Activated gamma-delta T cell treated with anti-CD3 and anti-CD28 coated beads, Interleukin-2, amount 50 U/mL, for 16 hours (primary cell): ENCODE measurements at regions not wholly inside any gene's neighbourhood (a gene's known extent, or its start where the extent isn't known, plus 50 kb on each side); places are given as distances from the start of the nearest gene placed in this dataset.

Experiments
- DNase-seq: peaks from one replicate; pipeline ENCODE4 v3.0.0-alpha.2; 2020; ENCODE audit warnings: low read depth

DNA sequence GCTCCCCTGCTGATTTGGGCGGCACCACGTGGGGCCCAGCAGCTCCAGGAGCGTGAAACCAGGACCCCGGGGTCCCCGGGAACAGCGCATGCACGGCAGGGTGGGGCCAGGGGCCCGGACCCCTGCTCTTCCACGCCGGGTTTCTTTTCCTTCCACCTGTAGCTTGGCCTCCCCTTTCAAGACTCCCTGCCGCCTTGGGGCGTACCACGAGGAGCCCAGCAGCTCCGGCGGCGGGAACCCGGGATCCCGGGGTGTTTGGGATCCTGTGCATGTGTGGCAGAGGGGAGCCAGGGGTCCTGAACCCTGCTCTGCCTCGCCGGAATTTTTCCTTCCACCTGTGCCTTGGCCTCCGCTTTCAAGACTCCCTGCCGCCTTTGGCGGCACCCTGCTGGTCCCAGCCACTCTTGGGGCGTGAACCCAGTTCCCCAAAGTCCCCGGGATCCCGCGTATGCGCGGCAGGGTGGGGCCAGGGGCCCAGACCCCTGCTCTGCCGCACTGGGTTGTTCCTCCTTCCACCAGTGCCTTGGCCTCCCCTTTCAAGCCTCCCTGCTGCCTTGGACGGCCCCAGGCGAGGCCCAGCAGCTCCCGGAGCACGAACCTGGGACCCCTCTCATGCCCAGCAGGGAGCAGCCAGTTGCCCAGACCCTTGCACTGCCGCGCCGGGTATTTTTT is 322.7 kb downstream of the ALG10 start:
- DNase-seq, result no peak

DNA sequence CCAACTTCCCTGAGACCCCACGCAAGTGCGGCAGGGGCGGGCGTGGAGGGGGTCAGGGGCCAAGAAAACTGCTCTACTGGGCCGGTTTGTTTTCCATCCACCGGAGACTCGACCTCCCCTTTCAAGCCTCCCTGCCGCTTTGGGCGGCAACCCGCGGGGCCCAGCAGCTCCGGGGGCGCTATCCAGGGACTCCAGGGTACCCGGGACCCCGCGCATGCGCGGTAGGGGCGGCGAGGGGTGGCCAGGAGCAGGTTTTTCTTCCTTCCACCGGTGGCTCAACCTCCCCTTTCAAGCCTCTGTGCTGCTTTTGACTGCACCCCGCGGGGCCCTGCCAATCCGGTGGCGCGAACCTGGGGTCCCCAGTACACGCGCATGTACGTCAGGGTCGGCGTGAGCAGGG is 323.5 kb downstream of the ALG10 start:
- no peak for DNase-seq

DNA sequence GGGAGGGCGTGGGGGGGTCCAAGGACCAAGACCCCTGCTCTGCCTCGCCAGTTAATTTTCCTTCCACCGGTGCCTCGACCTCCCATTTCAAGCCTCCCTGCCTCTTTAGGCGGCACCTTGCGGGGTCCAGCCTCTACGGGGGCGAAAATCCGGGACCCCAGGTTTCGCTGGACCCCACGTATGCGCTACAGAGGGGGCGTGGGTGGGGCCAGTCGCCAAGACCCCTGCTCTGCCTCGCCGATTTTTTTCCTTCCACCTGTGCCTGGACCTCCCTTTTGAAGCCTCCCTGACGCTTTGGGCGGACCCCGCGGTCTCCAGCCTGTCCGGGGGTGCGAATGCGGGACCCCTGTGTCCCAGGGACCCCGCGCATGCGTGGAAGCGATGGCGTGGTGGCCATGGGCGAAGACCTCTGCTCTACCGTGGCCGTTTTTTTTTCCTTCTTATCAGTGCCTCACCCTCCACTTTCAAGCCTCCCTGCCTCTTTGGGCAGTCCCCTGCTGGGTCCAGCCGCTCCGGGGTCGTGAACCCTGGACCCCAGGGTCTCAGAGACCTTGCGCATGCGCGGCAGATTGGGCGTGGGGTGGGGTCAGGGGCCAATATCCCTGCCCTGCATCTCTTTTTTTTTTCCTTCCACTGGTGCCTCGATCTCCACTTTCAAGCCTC is 324.2 kb downstream of the ALG10 start:
- DNase-seq, result no peak

DNA sequence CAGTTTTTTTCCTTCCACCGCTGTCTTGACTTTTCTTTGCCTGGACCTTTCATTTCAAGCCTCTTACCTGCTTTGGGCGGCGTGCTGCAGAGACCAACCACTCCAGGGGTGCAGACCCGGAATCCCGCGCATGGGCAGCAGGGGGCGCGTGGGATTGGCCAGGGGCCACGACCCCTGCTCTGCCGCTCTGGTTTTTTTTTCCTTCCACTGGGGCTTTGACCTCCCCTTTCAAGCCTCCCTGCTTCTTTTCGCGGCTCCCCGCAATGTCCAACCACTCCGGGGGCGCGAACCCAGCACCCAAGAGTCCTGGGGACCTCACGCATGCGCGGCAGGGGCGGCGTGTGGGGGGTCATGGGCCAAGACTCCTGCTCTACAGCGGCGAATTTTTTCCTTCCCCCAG is 325.1 kb downstream of the ALG10 start:
- DNase-seq, result no peak

DNA sequence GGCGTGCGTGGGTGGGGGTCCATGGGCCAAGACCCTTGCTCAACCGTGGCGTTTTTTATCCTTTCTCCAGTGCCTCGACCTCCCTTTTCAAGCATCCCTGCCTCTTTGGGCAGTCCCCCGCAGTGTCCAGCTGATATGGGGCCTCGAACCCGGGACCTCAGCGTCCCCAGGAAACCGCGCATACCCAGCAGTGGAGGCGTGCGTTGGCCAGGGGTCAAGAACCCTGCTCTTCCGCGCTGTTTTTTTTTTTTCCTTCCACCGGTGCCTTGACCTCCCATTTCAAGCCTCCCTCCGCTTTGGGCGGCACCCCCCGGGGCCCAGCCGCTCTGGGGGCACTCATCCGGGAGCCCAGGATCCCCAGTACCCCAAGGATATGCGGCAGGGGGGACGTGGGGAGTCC is 325.8 kb downstream of the ALG10 start:
- no peak for DNase-seq

DNA sequence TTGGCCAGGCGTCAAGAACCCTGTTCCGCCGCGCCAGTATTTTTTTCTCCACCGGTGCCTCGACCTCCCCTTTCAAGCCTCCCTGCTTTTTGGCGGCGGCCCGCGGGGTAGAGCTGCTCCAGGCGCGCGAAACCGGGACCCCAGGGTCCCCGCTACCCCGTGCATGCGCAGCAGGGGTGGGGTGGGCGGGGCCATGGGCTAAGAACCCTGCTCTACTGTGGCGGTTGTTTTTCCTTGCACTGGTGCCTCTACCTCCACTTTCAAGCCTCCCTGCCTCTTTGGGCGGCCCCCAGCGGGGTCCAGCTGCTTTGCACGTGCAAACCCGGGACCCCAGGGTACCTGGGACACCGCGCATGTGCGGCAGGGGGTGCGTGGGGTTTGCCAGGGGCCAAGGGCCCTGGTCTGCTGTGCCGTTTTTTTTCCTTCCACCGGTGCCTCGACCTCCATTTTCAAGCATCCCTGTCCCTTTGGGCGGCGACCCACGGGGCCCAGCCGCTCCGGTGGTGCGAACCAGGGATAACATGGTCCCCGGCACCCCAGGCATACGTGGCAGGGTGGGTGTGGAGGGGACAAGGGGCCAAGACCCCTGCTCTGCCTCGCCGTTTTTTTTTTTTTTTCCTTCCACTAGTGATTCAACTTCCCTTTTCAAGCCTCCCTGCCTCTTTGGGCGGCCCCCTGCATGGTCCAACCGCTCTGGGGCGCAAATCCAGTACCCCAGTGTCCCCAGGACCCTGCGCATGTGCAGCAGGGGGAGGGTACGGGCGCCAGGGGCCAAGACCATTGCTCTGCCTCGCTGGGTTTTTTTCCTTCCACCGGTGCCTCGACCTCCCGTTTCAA is 326.8 kb downstream of the ALG10 start:
- no peak for DNase-seq

DNA sequence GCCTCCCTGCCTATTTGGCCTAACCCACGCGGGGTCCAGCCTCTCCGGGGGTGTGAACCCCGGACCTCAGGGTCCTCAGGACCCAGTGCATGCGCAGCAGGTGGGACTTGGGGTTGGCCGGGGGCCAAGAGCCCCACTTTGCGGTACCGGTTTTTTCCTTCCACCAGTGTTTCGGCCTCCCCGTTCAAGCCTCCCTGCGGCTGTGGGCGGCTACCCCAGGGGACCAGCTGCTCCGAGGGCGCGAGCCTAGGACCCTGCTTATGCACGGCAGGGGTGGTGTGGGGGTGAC is 327.3 kb downstream of the ALG10 start:
- DNase-seq, result no peak

DNA sequence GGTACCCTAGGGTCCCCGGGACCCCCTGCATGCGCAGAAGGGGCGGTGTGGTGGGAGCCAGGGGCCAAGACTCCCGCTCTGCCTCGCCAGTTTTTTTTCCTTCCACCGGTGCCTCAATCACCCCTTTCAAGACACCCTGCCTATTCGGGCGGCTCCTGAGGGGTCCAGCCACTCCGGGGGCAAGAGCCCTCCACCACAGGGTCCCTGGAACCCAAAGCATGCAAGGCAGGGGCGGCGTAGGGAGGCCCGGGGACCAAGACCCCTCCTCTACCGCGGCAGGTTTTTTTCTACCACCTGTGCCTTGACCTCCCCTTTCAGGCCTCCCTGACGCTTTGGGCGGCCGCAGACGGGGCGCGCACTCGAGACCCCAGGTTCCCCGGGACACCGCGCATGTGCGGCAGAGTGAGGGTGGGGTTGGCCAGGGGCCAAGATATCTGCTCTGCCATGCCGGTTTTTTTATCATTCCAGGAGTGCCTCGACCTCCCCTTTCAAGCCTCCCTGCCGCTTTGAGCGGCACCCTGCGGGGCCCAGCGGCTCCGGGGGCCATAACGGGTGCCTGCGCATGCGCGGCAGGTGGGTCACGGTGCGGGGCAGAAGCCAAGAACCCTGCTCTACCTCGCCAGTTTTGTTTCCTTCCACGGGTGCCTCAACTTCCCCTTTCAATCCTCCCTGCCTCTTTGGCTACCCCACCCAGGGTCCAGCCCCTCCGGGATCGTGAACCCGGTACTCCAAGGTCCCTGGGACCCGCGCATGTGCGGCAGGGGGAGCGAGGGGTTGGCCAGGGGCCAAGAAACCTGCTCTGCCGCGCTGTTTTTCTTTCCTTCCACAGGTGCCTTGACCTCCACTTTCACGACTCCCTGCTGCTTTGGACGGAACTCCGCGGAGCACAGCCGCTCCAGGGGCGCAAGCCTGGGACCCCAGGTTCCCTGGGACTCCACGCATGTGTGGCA is 328.1 kb downstream of the ALG10 start:
- no peak for DNase-seq

DNA sequence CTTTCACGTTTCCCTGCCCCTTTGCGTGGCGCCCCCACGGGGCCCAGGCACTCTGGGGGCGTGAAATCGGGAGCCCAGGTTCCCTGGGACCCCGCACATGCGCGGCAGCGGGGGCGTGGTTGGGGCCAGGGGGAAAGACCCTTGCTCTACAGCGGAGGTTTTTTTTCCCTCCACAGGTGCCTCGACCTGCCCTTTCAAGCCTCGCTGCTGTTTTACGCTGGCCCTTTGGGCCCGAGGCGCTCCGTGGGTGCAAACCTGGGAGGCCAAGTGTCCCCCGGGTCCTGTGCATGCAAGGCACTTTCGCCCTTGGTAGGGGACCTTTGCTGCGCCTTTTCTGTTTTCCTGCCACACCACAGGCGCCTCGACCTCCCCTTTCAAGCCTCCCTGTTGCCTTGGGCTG is 329.8 kb downstream of the ALG10 start:
- no peak for DNase-seq

DNA sequence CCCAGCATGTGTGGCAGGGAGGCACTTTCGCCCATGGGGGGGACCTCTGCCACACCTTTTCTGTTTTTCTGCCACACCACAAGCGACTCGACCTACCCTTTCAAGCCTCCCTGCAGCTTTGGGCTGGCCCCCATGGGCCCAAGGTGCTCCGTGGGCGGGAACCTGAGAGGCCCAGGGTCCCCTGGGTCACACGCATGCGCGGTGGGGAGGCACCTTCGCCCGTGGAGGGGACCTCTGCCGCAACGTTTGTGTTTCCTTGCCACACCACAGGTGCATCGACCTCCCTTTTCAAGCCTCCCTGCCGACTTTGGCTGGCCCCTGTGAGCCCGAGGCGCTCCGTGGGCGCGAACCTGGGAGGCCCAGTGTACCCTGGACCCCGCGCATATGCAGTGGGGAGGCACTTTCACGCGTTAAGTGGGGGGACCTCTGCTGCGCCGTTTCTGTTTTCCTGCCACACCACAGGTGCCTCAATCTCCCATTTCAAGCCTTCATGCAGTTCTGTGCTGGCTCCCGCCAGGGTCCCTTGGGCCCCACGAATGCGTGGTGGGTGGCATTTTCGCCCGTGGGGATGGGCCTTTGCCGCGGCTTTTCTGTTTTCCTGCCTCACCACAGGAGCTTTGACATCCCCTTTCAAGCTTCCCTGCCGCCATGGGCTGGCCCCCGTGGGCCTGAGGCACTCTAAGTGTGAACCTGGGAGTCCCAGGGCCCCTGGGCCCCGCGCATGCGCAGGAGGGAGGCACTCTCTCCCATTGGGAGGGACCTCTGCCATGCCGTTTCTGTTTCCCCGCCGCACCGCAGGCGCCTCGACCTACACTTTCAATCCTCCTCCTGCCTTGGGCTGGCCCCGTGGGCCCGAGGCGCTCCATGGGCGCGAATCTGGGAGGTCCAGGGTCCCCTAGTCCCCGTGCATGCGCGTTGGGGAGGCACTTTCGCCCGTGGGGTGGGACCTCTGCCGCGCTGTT is 332.2 kb downstream of the ALG10 start:
- no peak for DNase-seq

DNA sequence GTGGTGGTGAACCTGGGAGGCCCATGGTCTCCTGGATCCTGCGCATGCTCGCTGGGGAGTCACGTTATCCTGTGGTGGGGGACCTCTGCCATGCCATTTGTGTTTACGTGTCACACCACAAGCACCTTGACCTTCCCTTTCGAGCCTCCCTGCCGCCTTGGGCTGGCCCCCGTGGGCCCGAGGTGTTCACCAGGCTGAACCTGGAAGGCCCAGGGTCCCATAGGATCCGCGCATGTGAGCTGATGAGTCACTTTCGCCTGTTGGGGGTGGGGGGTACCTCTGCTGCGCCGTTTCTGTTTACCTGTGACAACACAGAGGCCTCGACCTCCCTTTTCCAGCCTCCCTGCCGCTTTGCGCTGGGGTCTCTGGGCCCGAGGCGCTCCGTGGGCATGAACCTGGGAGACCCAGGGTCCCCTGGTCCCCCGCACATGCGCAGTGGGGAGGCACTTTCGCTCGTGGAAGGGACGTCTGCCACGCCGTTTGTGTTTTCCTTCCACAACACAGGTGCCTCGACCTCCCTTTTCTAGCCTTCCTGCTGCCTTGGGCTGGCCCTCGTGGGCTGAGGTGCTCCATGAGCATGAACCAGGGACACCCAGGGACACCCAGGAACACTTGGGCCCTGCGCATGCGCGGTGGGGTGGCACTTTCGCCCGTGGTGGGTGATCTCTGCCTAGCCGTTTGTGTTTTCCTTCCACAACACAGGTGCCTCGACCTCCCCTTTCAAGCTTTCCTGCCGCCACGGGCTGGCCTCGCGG is 334.1 kb downstream of the ALG10 start:
- no peak for DNase-seq

DNA sequence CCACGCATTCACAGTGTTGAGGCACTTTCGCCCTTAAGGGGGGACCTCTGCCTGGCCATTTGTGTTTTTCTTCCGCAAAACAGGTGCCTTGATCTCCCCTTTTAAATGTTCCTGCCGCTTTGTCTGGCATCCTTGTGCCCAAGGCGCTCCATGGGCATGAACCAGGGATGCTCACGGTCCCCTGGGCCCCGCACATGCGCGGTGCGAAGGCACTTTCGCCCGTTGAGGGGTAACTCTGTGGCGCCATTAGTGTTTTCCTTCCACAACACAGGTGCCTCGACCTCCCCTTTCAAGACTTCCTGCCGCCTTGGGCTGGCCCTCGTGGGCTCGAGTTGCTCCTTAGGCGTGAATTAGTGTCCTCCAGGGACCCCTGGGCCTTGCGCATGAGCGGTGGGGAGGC is 335.5 kb downstream of the ALG10 start:
- DNase-seq, result no peak

DNA sequence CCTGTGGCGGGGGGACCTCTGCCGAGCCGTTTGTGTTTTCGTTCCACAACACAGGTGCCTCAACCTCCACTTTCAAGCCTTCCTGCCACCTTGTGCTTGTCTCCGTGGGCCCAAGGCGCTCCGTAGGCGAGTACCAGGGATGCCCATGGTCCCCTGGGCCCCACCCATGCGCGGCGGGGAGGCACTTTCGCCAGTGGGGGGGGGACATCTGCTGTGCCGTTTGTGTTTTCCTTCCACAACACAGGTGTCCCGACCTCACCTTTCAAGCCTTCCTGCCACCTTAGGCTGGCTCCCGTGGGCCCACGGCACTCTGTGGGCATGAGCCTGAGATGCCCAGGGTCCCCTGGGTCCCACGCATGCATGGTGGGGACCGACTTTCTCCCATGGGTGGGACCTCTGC is 335.9 kb downstream of the ALG10 start:
- no peak for DNase-seq

DNA sequence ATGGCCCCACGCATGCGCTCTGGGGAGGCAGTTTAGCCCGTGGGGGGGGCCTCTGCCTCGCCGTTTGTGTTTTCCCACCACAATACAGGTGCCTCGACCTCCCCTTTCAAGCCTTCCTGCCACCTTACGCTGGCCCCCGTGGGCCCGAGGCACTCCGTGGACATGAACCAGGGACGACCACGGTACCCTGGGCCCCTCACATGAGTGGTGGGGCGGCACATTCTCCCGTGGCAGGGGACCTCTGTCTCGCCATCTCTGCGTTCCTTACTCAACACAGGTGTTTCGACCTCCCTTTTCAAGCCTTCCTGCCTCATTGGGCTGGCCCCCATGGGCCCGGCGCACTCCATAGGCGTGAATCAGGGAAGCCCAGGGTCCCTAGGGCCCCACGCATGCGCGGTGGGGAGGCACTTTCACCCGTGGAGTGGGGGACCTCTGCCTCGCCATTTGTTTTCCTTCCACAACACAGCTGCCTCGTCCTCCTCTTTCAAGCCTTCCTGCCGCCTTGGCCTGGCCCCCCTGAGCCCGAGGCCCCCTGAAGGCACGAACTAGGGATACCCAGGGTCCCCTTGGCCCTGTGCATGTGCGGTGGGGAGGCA is 339.5 kb downstream of the ALG10 start:
- no peak for DNase-seq

DNA sequence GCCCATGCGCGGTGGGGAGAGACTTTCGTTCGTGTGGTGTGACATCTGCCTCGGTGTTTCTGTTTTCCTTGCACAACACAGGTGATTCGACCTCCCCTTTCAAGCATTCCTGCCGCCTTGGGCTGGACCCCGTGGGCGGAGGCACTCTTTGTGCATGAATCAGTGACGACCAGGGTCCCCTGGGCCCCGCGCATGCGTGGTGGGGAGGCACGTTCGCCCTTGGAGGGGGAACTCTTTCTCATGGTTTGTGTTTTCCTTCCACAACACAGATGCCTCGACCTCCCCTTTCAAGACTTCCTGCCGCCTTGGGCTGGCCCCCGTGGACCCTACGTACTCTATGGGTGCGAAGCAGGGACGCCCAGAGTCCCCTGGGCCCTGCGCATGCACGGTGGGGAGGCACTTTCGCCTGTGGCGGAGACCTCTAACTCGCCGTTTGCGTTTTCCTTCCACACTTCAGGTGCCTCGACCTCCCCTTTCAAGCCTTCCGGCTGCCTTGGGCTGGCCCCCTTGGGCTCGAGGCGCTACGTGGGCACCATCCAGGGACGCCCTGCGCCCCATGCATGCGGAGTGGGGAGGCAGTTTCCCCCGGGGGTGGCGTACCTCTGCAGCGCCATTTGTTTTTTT is 340.9 kb downstream of the ALG10 start:
- DNase-seq, result no peak

DNA sequence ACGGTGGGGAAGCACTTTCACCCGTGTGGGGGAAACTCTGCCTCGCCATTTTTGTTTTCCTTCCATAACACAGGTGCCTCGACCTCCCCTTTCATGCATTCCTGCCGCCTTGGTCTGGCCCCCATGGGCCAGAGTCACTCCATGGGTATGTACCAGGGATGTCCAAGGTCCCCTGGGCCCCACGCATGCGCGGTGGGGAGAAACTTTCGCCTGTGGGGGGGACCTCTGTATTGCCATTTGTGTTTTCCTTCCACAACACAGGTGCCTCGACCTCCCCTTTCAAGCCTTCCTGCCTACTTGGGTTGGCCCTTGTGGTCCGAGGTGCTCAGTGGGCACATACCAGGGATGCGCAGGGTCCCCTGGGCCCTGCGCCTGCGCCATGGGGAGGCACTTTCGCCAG is 345.8 kb downstream of the ALG10 start:
- DNase-seq, result no peak

DNA sequence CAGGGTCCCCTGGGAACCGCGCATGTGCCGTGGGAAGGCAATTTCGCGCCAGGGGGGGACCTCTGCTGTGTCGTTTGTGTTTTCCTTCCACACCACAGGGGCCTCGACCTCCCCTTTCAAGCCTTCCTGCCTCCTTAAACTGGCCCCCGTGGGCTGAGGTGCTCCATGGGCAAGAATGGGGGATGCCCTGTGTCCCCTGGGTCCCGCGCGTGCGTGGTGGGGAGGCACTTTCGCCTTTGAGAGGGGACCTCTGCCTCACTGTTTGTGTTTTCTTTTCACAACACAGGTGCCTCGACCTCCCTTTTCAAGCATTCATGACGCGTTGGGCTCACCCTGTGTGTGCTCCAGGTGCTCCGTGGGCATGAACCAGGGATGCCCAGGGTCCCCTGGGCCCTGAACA is 348.8 kb downstream of the ALG10 start:
- no peak for DNase-seq

DNA sequence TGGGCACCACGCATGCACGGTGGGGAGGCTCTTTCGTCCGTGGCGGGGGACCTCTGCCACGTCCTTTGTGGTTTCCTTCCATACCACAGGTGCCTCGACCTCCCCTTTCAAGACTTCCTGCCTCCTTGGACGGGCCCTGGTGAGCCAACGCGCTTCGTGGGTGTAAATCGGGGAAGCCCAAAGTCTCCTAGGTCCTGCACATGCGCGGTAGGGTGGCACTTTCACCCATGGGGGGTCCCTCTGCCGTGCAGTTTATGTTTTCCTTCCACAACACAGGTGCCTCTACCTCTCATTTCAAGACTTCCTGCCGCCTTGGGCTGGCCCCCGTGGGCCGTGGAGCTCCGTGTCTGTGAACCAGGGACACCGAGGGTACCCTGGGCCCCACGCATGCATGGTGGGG is 349.7 kb downstream of the ALG10 start:
- no peak for DNase-seq

DNA sequence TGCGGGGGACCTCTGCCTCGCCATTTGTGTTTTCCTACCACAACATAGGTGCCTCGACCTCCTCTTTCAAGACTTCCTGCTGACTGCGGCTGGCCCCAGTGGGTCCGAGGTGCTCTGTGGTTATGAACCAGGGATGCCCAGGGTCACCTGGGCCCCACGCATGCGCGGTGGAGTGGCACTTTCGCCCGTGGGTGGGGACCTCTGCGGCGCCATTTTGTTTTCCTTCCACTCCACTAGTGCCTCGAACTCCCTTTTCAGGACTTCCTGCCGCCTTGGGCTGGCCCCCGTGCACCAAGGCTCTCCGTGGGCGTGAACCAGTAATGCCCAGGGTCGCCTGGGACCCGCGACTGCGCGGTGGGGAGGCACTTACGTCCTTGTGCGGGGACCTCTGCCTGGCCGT is 351.6 kb downstream of the ALG10 start:
- no peak for DNase-seq
